ENCODE measurements at regions not wholly inside any gene's neighbourhood (a gene's known extent, or its start where the extent isn't known, plus 50 kb on each side); places are given as distances from the start of the nearest gene placed in this dataset.
A peak's percentile ranks its signal among the peaks of the same experiment; 100 is the strongest.

- Histone ChIP-seq H3K27ac (no peak overlapping the region), H3K4me3 (ENCODE audit: low read depth, low read length) (no peak overlapping the region), H3K36me3 (replicated peaks) (no peaks in the 10 kb centered on the region), H3K27me3 (replicated peaks) (no peaks in the 10 kb centered on the region)
- DNase-seq = no peak
- TF ChIP-seq, protein P1, sequence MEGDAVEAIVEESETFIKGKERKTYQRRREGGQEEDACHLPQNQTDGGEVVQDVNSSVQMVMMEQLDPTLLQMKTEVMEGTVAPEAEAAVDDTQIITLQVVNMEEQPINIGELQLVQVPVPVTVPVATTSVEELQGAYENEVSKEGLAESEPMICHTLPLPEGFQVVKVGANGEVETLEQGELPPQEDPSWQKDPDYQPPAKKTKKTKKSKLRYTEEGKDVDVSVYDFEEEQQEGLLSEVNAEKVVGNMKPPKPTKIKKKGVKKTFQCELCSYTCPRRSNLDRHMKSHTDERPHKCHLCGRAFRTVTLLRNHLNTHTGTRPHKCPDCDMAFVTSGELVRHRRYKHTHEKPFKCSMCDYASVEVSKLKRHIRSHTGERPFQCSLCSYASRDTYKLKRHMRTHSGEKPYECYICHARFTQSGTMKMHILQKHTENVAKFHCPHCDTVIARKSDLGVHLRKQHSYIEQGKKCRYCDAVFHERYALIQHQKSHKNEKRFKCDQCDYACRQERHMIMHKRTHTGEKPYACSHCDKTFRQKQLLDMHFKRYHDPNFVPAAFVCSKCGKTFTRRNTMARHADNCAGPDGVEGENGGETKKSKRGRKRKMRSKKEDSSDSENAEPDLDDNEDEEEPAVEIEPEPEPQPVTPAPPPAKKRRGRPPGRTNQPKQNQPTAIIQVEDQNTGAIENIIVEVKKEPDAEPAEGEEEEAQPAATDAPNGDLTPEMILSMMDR (IDR thresholded peaks at IDR 0.05; ENCODE audit: low read depth, low read length, missing control alignments) = no peak
- in situ Hi-C loops (cut with HindIII; ENCODE audit: low pct_ligation_motif_present, low sequenced_read_pairs) = no loop called here
Observed at GRCh38 chr5:163024936-163025335, 412.5 kb upstream of the CCNG1 start.

DNA sequence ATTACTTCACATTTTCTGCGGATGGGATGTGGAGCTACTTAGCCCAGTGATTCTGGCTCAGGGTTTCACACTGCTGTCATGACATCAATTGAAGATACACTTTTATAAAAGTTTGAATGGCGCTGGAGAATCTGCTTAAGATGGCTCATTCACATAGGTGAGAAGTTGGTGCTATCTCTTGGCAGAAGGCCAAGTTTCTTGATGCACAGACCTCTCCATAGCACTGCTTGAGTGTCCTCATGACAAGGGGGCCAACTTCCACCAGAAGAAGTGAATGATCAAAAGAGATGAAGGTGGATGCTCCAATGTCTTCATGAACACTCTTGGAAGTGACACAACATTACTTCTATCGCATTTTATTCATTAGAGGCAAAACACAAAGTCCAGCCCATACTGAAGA lies 403.7 kb upstream of the CCNG1 start:
- Histone ChIP-seq H3K27ac (no peak overlapping the region), H3K4me3 (ENCODE audit: low read depth, low read length) (no peak overlapping the region), H3K27me3 (replicated peaks) (no peaks in the 10 kb centered on the region), H3K36me3 (replicated peaks) (no peaks in the 10 kb centered on the region)
- TF ChIP-seq, protein P1 (IDR thresholded peaks at IDR 0.05; ENCODE audit: low read depth, low read length, missing control alignments) = no peak
- in situ Hi-C loops (cut with HindIII; ENCODE audit: low pct_ligation_motif_present, low sequenced_read_pairs) = no loop called here
- DNase-seq = no peak

DNA sequence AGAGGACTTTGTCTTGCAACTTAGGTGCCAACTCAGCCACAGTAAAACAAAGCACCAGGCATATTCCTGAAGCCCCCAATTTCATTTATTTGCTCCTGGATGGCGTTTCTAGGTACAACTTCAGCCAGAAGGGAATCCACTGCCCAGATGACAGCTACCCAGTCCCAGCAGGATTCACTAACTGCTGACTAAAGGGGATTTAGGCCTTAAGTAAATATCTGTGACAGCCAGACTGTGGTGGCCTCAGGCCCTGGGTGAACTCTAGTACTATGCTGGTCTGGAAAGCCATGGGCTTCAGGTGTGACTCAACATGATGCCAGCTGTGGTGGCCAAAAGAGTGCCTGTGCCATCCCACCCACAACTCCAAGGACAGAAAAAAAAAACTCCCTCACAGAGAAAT lies 396.1 kb upstream of the CCNG1 start:
- no peak overlapping the region for H3K27ac ChIP-seq
- TF ChIP-seq, protein P1 (IDR thresholded peaks at IDR 0.05; ENCODE audit: low read depth, low read length, missing control alignments) = no peak
- no peak overlapping the region for H3K4me3 ChIP-seq (ENCODE audit: low read depth, low read length)
- no peak for DNase-seq
- in situ Hi-C loops (cut with HindIII; ENCODE audit: low pct_ligation_motif_present, low sequenced_read_pairs) = no loop called here
- H3K27me3 ChIP-seq (replicated peaks) = no peaks in the 10 kb centered on the region
- no peaks in the 10 kb centered on the region for H3K36me3 ChIP-seq (replicated peaks)

DNA sequence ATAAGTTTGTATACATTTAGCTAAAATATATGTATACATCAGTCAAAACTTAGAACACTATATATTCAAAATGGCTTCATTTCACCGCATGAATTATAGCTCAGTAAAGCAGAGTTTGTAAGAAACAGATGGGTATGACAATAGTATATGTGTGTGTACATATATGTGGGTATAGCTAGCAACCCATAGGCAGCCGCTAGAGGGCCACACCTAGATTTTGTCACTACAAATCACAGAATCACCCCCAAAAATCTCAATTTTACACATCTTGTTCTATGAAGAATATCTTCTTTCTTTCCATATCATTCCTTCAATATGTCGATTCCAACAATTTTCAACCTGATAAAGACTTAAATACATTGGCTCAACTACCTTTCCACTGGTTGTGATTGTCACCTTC lies 357.8 kb upstream of the CCNG1 start:
- H3K4me3 ChIP-seq (ENCODE audit: low read depth, low read length) = no peak overlapping the region
- in situ Hi-C loops (cut with HindIII; ENCODE audit: low pct_ligation_motif_present, low sequenced_read_pairs) = no loop called here
- H3K27ac ChIP-seq = no peak overlapping the region
- no peaks in the 10 kb centered on the region for H3K27me3 ChIP-seq (replicated peaks)
- H3K36me3 ChIP-seq (replicated peaks) = no peaks in the 10 kb centered on the region
- TF ChIP-seq, protein P1 (IDR thresholded peaks at IDR 0.05; ENCODE audit: low read depth, low read length, missing control alignments) = peak; percentile 29
- no peak for DNase-seq

DNA sequence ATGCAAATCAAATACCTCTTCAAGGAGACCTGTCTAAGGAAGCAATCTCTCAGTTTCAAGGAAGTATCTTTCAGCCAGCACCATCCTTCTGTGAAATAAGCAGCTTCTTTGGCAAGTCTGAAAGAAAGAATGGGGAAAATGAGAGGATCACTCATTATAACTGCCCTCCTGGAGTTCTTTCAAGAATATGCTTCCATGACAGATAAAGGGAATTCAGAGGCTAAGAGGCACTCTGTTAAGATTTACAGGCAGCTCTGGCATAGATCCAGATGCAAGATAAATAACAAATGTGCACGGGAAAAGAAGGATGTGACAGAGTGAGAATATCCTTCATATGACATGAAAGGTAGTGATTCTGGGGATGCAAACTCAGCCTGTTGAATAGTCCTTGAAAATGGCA lies 348.2 kb upstream of the CCNG1 start:
- in situ Hi-C loops (cut with HindIII; ENCODE audit: low pct_ligation_motif_present, low sequenced_read_pairs) = no loop called here
- TF ChIP-seq, protein P1 (IDR thresholded peaks at IDR 0.05; ENCODE audit: low read depth, low read length, missing control alignments) = no peak
- H3K4me3 ChIP-seq (ENCODE audit: low read depth, low read length) = no peak overlapping the region
- DNase-seq = no peak
- H3K27me3 ChIP-seq (replicated peaks) = no peaks in the 10 kb centered on the region
- no peak overlapping the region for H3K27ac ChIP-seq
- H3K36me3 ChIP-seq (replicated peaks) = no peaks in the 10 kb centered on the region

DNA sequence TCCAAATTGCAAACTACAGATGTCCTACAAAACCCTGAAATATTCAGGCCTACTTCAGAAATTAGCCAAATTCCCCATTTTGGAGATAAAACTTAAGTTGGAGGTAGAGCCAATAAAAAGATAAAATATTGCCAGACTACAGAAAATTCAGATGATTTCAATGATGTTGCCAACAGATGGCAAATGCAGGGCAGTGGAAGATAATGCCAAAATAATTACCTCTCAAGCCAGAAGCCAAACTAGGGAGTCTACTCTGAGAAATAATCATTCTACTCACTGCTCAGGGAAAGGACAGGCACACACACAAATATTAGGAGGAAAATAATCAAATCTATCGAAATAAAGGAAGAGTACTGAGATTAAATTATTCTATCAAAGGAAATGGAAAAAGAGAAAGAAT lies 347.5 kb upstream of the CCNG1 start:
- no peak overlapping the region for H3K4me3 ChIP-seq (ENCODE audit: low read depth, low read length)
- H3K27ac ChIP-seq = no peak overlapping the region
- DNase-seq = no peak
- H3K36me3 ChIP-seq (replicated peaks) = no peaks in the 10 kb centered on the region
- H3K27me3 ChIP-seq (replicated peaks) = no peaks in the 10 kb centered on the region
- in situ Hi-C loops (cut with HindIII; ENCODE audit: low pct_ligation_motif_present, low sequenced_read_pairs) = no loop called here
- TF ChIP-seq, protein P1 (IDR thresholded peaks at IDR 0.05; ENCODE audit: low read depth, low read length, missing control alignments) = no peak

Data from brain microvascular endothelial cell (primary cell).